ENCODE measurements at regions not wholly inside any gene's neighbourhood (a gene's known extent, or its start where the extent isn't known, plus 50 kb on each side); places are given as distances from the start of the nearest gene placed in this dataset.

DNA sequence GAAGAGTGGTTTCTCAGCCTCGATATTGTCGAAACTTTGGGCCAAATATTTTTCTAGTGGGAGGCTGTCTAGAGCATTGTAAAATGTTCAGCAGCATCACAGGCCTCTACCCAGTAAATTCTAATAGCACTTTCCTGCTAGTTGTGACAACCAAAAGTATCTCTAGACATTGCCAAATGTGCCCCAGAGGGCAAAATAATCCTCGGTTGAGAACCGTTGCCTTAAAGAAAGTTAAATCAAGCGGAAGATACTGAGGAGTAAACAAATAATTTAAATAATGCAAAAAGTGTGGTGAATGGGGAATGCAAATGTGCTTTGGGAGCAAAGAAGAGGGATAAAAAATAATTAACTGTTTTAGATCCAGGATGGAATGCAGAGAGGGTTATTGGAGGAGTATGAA, 106.4 kb upstream of the ASCC3 start:
- TF ChIP-seq, protein P1, sequence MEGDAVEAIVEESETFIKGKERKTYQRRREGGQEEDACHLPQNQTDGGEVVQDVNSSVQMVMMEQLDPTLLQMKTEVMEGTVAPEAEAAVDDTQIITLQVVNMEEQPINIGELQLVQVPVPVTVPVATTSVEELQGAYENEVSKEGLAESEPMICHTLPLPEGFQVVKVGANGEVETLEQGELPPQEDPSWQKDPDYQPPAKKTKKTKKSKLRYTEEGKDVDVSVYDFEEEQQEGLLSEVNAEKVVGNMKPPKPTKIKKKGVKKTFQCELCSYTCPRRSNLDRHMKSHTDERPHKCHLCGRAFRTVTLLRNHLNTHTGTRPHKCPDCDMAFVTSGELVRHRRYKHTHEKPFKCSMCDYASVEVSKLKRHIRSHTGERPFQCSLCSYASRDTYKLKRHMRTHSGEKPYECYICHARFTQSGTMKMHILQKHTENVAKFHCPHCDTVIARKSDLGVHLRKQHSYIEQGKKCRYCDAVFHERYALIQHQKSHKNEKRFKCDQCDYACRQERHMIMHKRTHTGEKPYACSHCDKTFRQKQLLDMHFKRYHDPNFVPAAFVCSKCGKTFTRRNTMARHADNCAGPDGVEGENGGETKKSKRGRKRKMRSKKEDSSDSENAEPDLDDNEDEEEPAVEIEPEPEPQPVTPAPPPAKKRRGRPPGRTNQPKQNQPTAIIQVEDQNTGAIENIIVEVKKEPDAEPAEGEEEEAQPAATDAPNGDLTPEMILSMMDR (IDR thresholded peaks at IDR 0.05; ENCODE audit: insufficient read depth in 1 of 2, low read depth in 1 of 2, low read length in 1 of 2, severe bottlenecking in 1 of 2, unreplicated experiment in 1 of 2) = no peak
- Mint-ChIP-seq H3K27ac (ENCODE audit: unreplicated experiment) (no peak overlapping the region), H3K9me3 (ENCODE audit: unreplicated experiment) (no peaks in the 10 kb centered on the region), H3K4me3 (ENCODE audit: unreplicated experiment) (no peak overlapping the region), H3K36me3 (ENCODE audit: insufficient read depth, unreplicated experiment) (no peaks in the 10 kb centered on the region), H3K27me3 (ENCODE audit: insufficient read depth, unreplicated experiment) (peaks cover 3% of the 10 kb centered on the region), H3K4me1 (ENCODE audit: low read depth, unreplicated experiment) (no peaks in the 10 kb centered on the region)
- H3K4me3 ChIP-seq (ENCODE audit: low read depth, low read length) = no peak overlapping the region
- no peaks in the 10 kb centered on the region for H3K36me3 ChIP-seq (ENCODE audit: control insufficient read depth, insufficient read depth, low read length)
- ChIA-PET POLR2A (interaction anchor here (0.6 kb wide), 1 partner anchor 157 kb away, joined by 3 read pairs; no protein-coding TSS in a partner anchor), CTCF (no interaction called here)
- BruUV-seq (replicated peaks) = no TSS peak
- H3K4me1 ChIP-seq = no peaks in the 10 kb centered on the region
- H3K27me3 ChIP-seq (replicated peaks; ENCODE audit: control insufficient read depth, insufficient read depth, low read length) = no peaks in the 10 kb centered on the region
- no peak for DNase-seq
- intact Hi-C loops (cut with micrococcal nuclease; ENCODE audit: unreplicated experiment) = no loop called here
- H3K9me3 ChIP-seq = no peaks in the 10 kb centered on the region

DNA sequence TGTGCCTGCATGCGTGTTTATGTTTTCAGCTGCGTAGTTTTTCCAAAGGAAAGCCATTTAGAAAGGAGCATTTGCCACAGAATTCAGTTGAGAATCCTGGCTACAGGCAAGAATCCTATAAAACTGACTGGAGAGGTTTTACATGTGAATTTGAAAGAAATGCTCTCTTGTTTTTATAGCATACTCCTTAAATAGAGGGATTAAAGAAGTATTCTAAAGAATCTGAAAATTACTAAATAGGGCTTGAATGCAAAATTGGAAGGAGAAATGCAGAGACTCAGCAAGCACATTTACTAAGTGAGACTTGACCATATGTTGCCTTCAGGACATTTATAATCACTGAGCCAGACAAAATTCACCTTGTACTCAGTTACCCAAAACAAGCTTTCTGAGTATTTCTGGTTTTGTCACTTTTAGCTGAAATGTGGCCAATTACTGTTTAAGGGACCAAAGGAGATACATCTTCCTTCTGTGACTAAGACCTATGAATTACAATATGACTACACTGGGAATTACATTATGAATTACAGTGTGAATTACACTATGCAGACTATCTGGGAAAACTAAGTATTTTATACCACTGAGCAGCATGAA, 107.4 kb upstream of the ASCC3 start:
- H3K9me3 ChIP-seq = no peaks in the 10 kb centered on the region
- H3K4me1 ChIP-seq = no peaks in the 10 kb centered on the region
- intact Hi-C loops (cut with micrococcal nuclease; ENCODE audit: unreplicated experiment) = no loop called here
- H3K4me1 Mint-ChIP-seq (ENCODE audit: low read depth, unreplicated experiment) = no peaks in the 10 kb centered on the region
- CTCF ChIA-PET = no interaction called here
- no peaks in the 10 kb centered on the region for H3K36me3 Mint-ChIP-seq (ENCODE audit: insufficient read depth, unreplicated experiment)
- H3K4me3 ChIP-seq (ENCODE audit: low read depth, low read length) = no peak overlapping the region
- H3K4me3 Mint-ChIP-seq (ENCODE audit: unreplicated experiment) = no peak overlapping the region
- TF ChIP-seq, protein P1 (IDR thresholded peaks at IDR 0.05; ENCODE audit: insufficient read depth in 1 of 2, low read depth in 1 of 2, low read length in 1 of 2, severe bottlenecking in 1 of 2, unreplicated experiment in 1 of 2) = no peak
- no peak for DNase-seq
- H3K27ac Mint-ChIP-seq (ENCODE audit: unreplicated experiment) = no peak overlapping the region
- POLR2A ChIA-PET = interaction anchor here (0.6 kb wide), 1 partner anchor 156 kb away, joined by 3 read pairs; no protein-coding TSS in a partner anchor
- H3K9me3 Mint-ChIP-seq (ENCODE audit: unreplicated experiment) = no peaks in the 10 kb centered on the region
- H3K27me3 Mint-ChIP-seq (ENCODE audit: insufficient read depth, unreplicated experiment) = peaks cover 3% of the 10 kb centered on the region
- no peaks in the 10 kb centered on the region for H3K27me3 ChIP-seq (replicated peaks; ENCODE audit: control insufficient read depth, insufficient read depth, low read length)
- no TSS peak for BruUV-seq (replicated peaks)
- H3K36me3 ChIP-seq (ENCODE audit: control insufficient read depth, insufficient read depth, low read length) = no peaks in the 10 kb centered on the region

DNA sequence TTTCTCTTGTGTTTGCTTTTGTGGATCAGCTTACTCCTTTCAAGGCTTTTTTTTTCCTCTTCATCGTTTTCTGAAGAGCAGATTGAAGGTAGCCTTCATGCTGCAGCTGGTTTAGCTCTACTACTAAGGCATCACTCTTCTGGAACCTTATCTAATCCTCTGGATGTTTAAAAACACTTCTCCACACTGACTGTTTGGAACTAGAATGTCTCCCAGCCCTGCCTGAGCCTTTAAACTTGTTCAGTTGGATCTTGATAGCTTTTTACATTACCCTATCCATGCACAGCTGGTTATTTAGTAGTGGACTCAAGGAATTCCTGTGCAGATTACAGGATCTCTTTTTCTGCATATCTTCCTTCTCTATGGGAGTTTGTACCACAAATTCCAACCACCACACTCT, 108.9 kb upstream of the ASCC3 start:
- POLR2A ChIA-PET = no interaction called here
- no peak overlapping the region for H3K27ac Mint-ChIP-seq (ENCODE audit: unreplicated experiment)
- no peaks in the 10 kb centered on the region for H3K4me1 Mint-ChIP-seq (ENCODE audit: low read depth, unreplicated experiment)

More for the DNA sequence above, 108.9 kb upstream of the ASCC3 start:
- Histone ChIP-seq H3K4me3 (ENCODE audit: low read depth, low read length) (no peak overlapping the region), H3K4me1 (no peaks in the 10 kb centered on the region), H3K9me3 (no peaks in the 10 kb centered on the region), H3K27me3 (replicated peaks; ENCODE audit: control insufficient read depth, insufficient read depth, low read length) (no peaks in the 10 kb centered on the region), H3K36me3 (ENCODE audit: control insufficient read depth, insufficient read depth, low read length) (no peaks in the 10 kb centered on the region)
- CTCF ChIA-PET = no interaction called here
- intact Hi-C loops (cut with micrococcal nuclease; ENCODE audit: unreplicated experiment) = no loop called here
- BruUV-seq (replicated peaks) = no TSS peak
- Mint-ChIP-seq H3K36me3 (ENCODE audit: insufficient read depth, unreplicated experiment) (no peaks in the 10 kb centered on the region), H3K9me3 (ENCODE audit: unreplicated experiment) (no peaks in the 10 kb centered on the region), H3K27me3 (ENCODE audit: insufficient read depth, unreplicated experiment) (peaks cover 3% of the 10 kb centered on the region), H3K4me3 (ENCODE audit: unreplicated experiment) (no peak overlapping the region)
- DNase-seq = no peak
- TF ChIP-seq, protein P1 (IDR thresholded peaks at IDR 0.05; ENCODE audit: insufficient read depth in 1 of 2, low read depth in 1 of 2, low read length in 1 of 2, severe bottlenecking in 1 of 2, unreplicated experiment in 1 of 2) = no peak

All from Caco-2 (cell line).